ENCODE measurements at regions not wholly inside any gene's neighbourhood (a gene's known extent, or its start where the extent isn't known, plus 50 kb on each side); places are given as distances from the start of the nearest gene placed in this dataset.
"Not testable (repeated sequence)": the region's sequence is repeated elsewhere in the genome, so short reads cannot be mapped to it uniquely, and the experiment has no call there.

DNA sequence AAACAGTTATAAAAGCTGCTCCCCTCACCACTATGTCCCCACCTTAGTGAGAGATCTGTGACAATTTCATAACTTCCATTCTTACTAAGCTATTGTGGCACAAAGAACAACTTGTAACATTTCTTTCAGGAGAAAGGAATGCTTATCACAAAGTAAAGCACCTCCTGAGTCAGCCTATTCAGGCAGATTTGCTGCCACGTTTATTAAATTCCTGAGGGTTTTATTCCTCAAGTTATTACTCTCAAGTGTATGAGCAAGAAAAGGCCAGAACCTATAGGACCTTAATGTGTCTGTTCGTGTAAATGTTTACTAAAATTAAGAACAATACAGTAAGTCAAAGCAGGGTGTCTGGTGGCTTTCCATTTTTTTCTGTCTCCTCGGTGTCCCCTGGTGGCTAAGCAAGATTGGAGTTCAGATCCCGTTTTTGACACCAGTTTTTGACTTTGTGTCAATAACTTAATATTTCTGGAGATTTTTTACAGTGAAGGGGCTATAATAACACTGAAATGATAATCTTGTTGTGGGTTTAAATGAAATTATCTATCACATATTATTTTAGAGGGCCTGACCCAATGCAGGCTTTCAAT, 1539.6 kb downstream of the BRINP3 start:
- DNase-seq (ENCODE audit: low read depth, low spot score) = no peak

DNA sequence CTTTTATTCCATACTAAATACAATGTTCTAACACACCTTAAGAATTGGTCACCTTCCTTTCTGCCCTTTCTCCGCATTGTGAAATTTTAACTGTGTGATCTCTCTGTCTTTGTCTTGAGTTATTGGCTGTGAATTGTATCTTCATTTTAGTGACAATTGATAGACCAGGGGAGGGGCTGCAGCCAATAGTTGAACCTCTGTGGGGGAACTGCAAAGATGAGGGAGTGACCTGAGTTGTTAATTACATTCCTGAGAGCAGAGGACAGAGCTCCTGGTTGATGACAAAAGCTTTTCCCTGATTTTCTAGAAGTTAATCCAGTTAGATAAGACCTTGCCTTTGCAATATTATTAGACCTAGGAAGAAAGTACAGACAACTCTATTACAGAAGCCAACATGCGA, 1535.7 kb downstream of the BRINP3 start:
- no peak for DNase-seq (ENCODE audit: low read depth, low spot score)

DNA sequence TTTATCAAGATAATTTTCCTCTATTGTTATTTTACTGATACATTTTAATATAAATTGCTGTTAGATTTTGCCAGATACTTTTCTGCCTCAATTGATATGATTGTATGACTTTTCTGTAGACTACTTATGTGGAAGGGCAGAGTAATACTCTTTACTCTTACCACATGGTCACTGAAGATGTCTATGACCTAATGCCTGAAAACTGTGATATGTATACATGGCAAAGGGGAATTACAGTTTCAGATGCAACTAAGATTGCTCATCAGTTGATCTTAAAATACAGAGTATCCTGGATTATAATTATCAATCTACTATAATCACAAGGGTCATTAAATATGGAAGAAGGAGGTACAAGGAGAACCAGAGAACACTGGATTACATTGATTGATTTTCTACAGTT, 1528.0 kb downstream of the BRINP3 start:
- DNase-seq (ENCODE audit: low read depth, low spot score) = no peak

DNA sequence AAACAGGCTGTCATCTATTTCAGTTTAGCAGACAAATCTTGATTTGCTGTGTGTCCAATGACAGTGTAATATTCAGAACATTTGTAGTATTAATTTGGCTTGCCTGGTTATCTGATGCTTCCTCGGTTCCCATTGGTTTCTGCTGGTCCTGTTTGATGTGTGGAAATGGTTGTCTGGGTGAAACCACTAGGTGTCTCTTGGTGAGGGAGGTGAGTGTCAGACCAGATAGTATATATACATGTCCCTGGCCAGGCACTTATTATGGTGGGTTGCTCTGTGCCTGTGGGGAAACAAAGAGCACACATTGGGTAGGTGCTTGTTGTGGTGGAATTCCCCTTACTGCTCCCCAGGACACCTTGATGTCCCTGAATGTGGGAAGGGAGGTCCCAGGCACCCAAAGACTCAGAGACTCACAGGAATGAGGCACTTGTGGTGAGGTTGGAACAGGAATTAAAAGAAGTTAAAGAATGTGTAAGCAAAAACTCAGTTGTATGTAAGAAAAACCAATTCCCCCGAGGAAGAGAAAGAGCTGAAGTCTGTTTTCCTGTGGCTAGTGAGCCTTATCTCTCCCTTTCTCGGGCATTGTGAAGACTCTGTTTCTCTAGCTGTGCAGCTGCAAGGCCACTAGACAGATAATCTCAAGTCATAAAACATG, 1519.1 kb downstream of the BRINP3 start:
- no peak for DNase-seq (ENCODE audit: low read depth, low spot score)

DNA sequence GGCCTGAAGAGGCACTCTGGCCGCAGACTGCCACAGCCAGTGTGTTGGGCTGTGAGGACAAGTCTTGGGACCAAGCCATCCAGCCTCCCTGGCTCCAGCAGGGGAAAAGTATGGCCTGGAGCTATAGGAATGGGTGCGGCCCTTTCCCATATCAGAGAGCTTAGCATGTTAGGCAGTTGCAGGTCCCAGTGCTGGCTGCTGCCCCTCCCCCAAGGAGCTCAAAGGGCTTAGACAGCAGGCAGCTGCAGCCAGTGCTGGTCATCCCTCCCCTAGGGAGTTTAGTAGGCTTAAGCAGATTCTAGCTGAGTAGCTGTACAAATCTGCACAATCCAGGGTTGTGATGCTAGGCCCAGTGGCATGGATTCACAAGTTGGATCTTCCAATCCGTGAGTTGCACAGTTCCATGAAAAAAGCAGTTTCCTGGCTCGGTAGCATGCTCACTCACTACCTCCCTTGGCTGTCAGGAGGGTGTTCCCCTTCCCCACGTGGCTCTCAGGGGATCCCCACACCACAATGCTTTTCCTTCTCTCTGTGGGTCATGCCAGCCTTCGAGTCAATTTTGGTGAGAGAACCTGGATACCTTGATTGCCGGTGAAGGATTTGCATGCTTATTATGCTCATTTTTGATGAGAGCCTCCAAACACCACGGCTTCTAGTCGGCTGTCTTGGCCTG, 1490.8 kb downstream of the BRINP3 start:
- no peak for DNase-seq (ENCODE audit: low read depth, low spot score)

DNA sequence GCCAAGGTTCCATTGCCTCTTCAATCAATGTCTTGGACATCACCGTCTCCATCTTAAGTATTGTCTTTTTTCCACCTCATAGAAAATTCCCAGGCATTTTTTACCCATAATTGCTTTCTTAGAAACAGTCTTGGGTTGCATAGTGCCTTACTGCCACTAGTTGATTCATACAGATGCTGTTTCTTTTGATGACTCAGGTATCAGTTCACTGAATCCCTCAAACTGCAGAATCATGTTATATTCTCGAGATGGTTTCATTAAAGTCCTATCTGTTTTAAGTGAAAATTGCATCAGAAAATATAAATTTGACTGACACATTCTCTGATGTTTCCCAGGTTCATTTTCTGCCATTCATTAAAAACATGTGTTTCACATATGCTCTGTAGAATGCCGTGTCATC, 1489.1 kb downstream of the BRINP3 start:
- no peak for DNase-seq (ENCODE audit: low read depth, low spot score)

DNA sequence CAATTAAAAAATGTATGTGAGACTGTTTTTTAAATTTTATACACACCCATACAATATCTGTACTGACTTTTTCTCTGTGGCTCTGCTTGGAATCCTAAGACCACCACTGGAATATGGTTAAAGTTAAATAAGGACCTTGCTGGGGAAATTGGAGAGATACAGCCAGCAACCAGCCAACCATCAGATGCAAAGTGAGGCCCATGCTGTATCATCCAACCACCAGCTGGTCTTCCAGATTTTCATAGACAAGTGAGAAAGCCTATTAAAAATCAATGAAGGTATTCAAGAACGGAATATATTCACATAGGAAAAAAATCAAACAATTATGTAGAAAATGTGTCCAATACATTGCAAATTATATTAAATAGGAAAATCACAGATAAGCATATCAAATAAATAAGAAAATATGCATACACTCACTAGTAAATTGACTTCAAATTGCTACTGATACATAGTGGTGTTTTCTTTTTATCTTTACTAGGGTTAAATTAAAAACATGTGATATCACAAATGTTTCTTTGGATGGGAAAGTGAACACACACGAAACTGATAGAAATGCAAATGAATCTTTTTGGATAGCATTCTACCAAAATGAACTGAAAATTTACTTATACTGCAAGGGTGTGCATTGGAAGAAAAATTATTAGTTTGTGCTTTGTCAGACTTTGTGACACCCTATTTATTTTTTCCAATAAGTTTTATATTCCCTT, 1486.3 kb downstream of the BRINP3 start:
- DNase-seq (ENCODE audit: low read depth, low spot score) = no peak

DNA sequence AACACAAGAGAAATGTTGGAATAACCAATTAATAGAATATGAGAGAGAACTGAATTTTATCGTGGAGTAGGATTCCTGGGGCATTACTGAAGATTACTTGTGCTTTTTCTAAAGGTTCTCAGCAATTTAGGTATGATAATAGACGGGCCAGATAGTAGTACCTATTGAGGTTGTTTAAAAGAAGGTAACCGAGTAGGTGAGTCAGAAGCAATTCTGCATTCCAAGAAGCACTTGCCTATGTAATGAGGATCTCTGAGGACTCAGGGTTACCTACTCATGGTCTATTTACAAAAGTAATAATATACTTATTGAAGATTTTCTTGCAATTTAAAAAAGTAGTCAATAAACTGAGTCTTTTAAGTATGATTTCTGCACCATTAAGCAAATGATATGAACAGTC, 1469.8 kb downstream of the BRINP3 start:
- no peak for DNase-seq (ENCODE audit: low read depth, low spot score)

DNA sequence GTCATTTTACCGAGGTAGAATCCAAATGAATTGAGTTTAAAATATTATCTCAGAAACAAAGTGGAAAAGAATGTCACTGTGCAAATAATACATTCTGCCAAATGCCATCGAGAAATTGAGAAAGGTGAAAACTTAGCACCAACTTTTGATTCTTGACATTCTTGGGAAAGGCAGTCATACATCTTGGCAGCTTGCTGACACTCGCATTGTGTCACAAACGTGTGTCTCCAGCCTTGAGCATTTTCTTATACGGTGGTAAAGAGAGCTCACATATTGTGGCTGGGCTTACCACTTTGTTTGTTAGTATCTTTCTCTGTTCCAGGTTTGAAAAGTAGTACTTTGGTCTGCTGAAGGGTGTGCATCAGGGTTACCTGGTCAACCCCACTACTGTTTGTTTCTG, 1456.1 kb downstream of the BRINP3 start:
- DNase-seq (ENCODE audit: low read depth, low spot score) = no peak

DNA sequence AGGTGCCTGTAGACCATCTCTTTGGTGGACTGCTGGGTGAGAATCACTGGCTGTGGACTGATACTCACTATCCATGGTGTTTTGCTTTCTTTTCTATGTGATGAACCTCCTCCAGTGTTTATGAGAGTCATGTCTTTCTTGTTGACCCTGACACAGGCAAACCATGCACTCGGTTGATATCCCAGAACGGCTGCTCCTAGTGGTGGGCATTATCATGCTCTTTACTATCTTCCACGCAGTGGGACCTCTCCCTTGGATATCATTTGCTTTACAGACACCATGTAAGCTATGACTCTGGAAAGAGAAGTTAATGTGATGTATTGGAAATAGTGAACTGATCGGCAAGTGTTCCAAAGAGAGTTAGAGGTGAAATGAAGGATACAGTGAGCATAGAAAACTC, 1455.6 kb downstream of the BRINP3 start:
- DNase-seq (ENCODE audit: low read depth, low spot score) = no peak

DNA sequence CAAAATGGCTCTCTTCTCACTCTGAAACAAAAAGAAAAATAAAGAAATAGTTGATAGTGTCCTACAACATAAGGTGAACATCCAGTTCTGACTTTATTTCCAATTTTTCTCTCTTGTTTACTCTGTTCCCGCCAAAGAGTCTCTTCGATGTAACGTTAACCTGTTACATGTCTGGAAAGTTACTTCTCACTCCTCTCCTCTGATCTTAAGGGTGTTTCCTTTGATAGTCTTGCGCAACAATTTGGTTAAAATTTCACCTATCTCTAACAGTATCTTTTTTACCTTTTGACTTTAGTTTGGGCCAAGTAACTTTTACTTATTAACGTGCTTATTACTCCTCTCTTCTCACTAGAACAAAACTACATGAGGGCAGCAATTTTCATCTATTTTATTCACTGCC, 1450.2 kb downstream of the BRINP3 start:
- DNase-seq (ENCODE audit: low read depth, low spot score) = no peak

DNA sequence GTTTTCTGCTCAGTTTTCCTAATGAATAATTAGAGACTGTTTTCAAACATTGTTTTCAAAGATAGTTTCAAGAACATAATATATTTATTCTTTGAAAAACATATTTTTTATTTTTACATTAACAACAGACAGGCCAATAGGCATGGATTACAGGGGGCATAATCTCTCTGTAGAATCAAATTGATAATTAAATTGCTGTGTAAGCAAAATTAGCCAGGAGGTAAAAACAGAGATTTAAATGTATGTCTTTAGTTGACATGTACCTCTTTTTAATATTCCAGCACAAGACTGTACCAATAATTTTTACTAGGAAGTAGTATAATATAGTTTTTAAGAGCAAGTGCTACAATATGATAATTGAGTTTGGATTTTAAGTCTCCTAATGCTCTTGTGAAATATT, 1444.5 kb downstream of the BRINP3 start:
- no peak for DNase-seq (ENCODE audit: low read depth, low spot score)

DNA sequence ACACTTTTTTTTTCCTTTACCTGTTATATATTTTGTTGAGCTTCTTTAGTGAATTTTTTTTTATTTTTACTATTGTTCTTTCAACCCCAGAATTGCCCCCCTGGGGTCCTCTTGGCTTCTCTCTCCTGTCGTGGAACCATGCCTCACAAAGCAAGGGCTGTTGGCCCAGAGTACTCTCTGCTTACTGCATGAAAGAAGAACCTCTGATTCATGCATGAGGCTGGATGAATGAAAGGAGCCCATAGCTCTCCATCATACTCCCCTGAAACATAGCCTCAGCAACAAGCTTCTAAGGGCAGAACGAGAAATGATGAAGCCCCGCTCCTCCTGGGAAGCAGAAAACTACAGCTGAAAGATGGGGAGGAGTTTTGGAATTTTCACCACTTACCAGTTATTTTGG, 1441.0 kb downstream of the BRINP3 start:
- DNase-seq (ENCODE audit: low read depth, low spot score) = no peak

DNA sequence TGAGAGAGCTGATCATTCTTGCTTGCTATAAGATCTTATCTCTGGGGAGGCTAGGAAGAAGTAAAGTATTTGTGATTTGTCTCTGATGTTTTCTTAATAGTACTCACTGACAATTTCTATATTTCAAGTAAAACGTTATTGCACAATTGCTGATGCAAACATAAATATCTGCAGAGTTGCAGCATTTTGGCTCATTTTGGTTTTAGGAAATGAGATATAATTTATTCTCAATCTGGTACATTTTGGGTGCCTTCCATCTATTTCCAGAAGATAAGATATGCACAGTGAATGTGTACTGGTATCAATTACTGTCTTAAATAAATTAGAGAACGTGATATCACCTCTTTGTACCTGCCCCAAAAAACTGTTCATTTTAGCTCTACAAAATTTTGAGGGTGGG, 1431.5 kb downstream of the BRINP3 start:
- DNase-seq (ENCODE audit: low read depth, low spot score) = no peak

DNA sequence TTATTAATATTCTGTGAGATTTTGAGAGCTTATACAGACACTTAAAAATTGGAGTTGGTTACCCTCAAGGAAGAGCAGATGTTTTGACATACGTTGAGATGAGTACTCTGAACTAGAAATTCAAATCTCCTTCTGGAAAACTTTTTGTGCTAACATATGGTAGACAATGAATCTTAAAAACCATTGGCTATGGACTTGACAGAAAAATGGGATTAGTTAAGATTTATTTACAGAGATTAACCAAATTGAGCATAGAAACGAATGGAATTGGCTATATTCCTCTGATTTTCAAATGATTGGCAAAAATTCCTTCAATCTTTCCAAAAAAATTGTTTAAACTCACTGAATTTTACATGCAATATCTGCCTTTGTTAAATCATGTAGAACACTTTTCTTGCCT, 1392.9 kb downstream of the BRINP3 start:
- DNase-seq (ENCODE audit: low read depth, low spot score) = no peak

DNA sequence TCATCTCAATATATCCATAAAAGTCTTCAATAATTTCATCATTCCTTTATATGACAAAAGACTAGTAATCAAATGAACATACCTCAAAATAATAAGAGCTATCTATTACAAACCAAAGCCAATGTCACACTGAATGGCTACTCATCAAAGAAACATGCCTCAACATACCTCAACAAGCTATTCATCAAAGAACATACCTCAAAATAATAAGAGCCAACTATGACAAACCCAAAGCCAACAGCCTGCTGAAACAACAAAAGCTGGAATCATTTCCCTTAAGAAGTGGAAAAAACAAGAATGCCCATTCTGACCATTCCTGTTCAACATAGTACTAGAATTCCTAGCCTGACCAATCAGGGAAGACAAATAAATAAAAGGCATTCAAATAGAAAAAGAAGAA, 1373.7 kb downstream of the BRINP3 start:
- DNase-seq (ENCODE audit: low read depth, low spot score) = no peak

DNA sequence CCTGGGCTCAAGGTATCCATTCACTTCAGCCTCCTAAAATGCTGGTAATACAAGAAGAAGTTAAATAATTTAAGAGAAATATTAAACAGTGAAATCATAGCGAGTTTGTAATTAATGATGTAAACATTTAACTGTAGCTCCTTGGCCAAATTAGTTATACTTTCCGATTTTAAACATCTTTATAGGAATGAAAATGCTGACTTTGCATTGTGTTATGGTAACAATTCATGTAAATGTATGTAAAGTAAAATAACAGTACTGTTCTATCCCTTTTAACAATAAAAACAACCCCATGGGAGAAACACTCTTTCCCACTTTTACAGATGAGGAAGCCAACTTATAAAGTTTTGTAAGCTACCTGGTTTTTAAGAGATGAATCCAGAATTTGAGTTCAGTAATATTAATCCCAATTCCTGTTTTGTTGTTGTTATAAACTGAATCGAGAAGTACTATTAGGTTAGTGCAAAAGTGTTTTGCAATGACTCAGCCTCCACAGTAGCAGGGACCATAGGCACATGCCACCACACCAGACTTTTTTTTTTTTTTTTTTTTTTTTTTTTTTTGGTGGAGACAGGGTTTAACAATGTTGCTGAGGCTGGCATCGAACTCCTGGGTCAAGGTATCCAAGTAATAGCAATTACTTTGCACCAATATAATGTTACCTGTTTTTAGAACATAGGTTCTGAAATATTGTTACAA, 1360.4 kb downstream of the BRINP3 start:
- no peak for DNase-seq (ENCODE audit: low read depth, low spot score)

DNA sequence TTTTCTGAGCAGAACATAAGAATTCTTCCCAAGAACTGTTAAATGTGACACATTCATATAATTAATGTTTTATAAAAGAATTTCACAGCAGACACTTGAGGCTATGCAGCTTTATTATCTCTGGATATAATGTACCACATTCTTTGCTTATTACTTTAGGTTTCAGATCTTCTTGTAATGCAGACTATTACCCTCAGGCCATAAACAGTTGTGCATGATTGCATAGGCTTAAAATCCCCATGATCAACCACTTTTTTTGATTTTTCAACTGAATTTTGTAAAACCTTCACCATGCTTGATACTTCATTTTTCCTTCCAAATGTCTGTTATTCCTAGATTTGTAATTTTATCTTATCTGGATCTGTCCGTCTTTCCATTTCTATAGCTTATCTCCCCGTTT, 1355.7 kb downstream of the BRINP3 start:
- no peak for DNase-seq (ENCODE audit: low read depth, low spot score)

DNA sequence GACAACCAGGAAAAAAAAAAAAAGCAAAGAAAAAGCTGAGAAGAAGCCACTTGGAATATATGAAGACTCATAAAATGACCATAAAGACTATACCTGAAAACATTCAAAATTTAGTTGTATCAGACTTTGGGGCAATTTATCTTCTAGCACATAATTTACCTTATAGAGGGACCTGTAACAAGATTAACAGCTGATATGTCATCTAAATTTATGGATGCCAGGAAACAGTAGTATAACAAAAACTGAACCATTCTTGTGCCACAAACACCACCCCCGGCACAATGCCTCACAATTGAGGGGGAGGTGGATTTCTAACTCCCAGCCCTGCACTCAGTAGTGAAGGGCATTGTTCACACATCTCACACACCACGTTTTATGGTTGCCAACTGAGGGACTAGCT, 1352.0 kb downstream of the BRINP3 start:
- DNase-seq (ENCODE audit: low read depth, low spot score) = no peak

DNA sequence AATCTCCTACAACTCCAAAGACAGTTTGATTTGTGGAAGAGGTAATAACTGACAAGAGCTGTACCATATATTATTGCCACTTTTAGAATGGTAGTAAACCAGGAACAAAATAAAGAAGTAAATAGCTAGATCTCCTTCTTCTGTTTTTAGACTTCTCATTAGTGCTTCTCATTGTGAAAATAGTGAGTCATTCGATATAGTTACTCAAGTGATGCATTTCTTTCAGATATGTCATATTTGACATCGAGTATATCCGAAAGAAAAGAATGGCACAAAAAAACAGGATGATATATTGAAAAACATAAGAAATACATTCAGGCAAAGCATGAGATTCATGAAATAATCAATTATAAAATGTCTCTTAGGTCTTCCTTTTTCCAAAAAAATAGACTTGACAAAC, 1346.1 kb downstream of the BRINP3 start:
- DNase-seq (ENCODE audit: low read depth, low spot score) = no peak

DNA sequence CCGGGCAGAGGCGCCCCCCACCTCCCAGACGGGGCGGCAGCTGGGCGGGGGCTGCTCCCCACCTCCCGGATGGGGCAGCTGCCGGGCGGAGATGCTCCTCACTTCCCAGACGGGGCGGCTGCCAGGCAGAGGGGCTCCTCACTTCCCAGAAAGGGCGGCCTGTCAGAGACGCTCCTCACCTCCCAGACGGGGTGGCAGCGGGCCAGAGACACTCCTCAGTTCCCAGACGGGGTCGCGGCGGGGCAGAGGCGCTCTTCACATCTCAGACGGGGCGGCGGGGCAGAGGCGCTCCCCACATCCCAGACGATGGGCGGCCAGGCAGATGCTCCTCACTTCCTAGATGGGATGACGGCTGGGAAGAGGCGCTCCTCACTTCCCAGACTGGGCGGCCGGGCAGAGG, 1337.9 kb downstream of the BRINP3 start:
- not testable (repeated sequence) for DNase-seq (ENCODE audit: low read depth, low spot score)

DNA sequence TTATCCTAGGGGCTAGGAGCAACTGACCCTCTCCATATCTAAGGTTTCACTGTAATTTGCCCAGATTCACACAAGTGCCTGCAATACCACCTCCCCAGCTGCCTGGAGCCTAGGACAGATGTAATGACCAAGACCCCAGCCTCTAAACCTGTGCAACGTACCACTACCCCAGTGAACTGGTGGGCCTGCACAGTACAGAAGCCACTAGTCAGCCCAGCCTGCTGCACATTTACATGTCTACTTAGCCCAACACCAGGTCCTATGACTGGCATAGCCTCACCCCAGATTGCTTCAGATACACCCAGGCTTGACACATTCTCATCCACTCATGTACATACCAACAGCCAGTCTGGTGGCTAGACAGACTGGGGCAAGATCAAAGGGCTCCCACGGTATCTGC, 1336.6 kb downstream of the BRINP3 start:
- no peak for DNase-seq (ENCODE audit: low read depth, low spot score)

All from pulmonary artery endothelial cell (primary cell).